HCT116 (cell line): ENCODE measurements at regions not wholly inside any gene's neighbourhood (a gene's known extent, or its start where the extent isn't known, plus 50 kb on each side); places are given as distances from the start of the nearest gene placed in this dataset.

ENCODE experiments used
- ATAC-seq: fragments of 200-7000 bp; cut with Tn5 transposase; 2 replicates; pipeline ENCODE4 v1.9.1; 2020; ENCODE audit warnings: mild to moderate bottlenecking, moderate library complexity
- BruUV-seq: library from RNA; stranded (reverse); fragments of 400-500 nt; replicated peaks from 2 replicates; lab custom pipeline; 2021; lab: Mats Ljungman, UMichigan
- CTCF ChIA-PET: fragments of 300-600 bp; sonication (Branson Sonifier 250); formaldehyde crosslinking; loops from one replicate; lab custom pipeline; 2021; ENCODE audit warnings: antibody characterized with exemption; lab: Charles Lee
- POLR2A ChIA-PET: fragments of 300-600, 350-600 bp; sonication (Branson Sonifier 250); formaldehyde crosslinking; loops from one replicate; lab custom pipeline; 2021; ENCODE audit warnings: antibody characterized with exemption; lab: Charles Lee
- RAD21 ChIA-PET, 2 experiments: fragments of 300-600 bp; sonication (Branson Sonifier 250); formaldehyde crosslinking; loops; one replicate each; lab custom pipeline; 2023; ENCODE audit warnings: low total read pairs in 2 of 2; ENCODE audit not compliant: uncharacterized antibody in 2 of 2, unreplicated experiment in 2 of 2, low non-redundant PET in 1 of 2; lab: Charles Lee
- DNase-seq: peaks from one replicate; pipeline ENCODE4 v3.0.0-alpha.2; 2010; ENCODE audit warnings: low read depth, low spot score
- H2AFZ ChIP-seq: fragments of 200-600 bp; shearing (Covaris generic), sonication (generic); 2 replicates; pipeline ENCODE4 v1.6.1; 2017; ENCODE audit warnings: low read depth, mixed run types, mixed read lengths, antibody characterized with exemption, low read length; ENCODE audit not compliant: poor library complexity, severe bottlenecking
- H3K27ac ChIP-seq: 2 replicates; pipeline ENCODE4 v1.5.1; 2012; ENCODE audit warnings: low read depth, low read length
- H3K27me3 ChIP-seq: fragments of 200-600 bp; sonication (generic); 2 replicates; pipeline ENCODE4 v1.6.1; 2016; ENCODE audit warnings: mixed run types, low read length, mixed read lengths; ENCODE audit not compliant: insufficient read depth
- H3K36me3 ChIP-seq, 2 experiments: fragments of 200-500 bp in 1 of 2; fragments of 200-600 bp in 1 of 2; sonication (Bioruptor generic) in 1 of 2; sonication (generic) in 1 of 2; 2 replicates each; pipeline versions ENCODE4 v1.5.1 to v1.6.1; 2014 to 2016; ENCODE audit warnings: low read length in 2 of 2, inconsistent platforms in 1 of 2, mixed read lengths in 1 of 2, mixed run types in 1 of 2; ENCODE audit not compliant: insufficient read depth in 2 of 2, control insufficient read depth in 1 of 2
- H3K4me1 ChIP-seq, 2 experiments: fragments of 200-600 bp in 1 of 2; sonication (generic) in 1 of 2; 2 replicates each; pipeline versions ENCODE4 v1.5.1 to v1.6.1; 2012 to 2017; ENCODE audit warnings: low read length in 2 of 2, inconsistent platforms in 1 of 2, mild to moderate bottlenecking in 1 of 2, mixed read lengths in 1 of 2, mixed run types in 1 of 2, moderate library complexity in 1 of 2; ENCODE audit not compliant: insufficient read depth in 2 of 2, control insufficient read depth in 1 of 2
- H3K4me2 ChIP-seq: fragments of 200-600 bp; sonication (generic); 2 replicates; pipeline ENCODE4 v1.6.1; 2017; ENCODE audit warnings: mixed run types, low read length, mixed read lengths
- H3K4me3 ChIP-seq, 2 experiments: fragments of 200-600 bp in 1 of 2; sonication (generic) in 1 of 2; replicated peaks in 1 of 2; 2 replicates each; pipeline ENCODE4 v1.5.1; 2011 to 2016; ENCODE audit warnings: low read length in 2 of 2, control low read depth in 1 of 2, low read depth in 1 of 2, mild to moderate bottlenecking in 1 of 2, mixed read lengths in 1 of 2, mixed run types in 1 of 2
- H3K79me2 ChIP-seq: fragments of 200-600 bp; sonication (generic); 2 replicates; pipeline ENCODE4 v1.6.1; 2017; ENCODE audit warnings: mild to moderate bottlenecking, mixed run types, low read length, moderate library complexity, mixed read lengths; ENCODE audit not compliant: insufficient read depth
- H3K9ac ChIP-seq: fragments of 200-600 bp; sonication (generic); 2 replicates; pipeline ENCODE4 v1.6.1; 2016; ENCODE audit warnings: low read length, mixed read lengths
- H3K9me2 ChIP-seq: fragments of 200-600 bp; sonication (generic), shearing (Covaris generic); 2 replicates; pipeline ENCODE4 v1.6.1; 2017; ENCODE audit warnings: mixed run types, mild to moderate bottlenecking, moderate library complexity; ENCODE audit not compliant: insufficient read depth
- H3K9me3 ChIP-seq, 2 experiments: fragments of 200-500 bp in 1 of 2; fragments of 200-600 bp in 1 of 2; sonication (Bioruptor generic) in 1 of 2; sonication (generic) in 1 of 2; 2 replicates each; pipeline ENCODE4 v1.6.1; 2014 to 2017; ENCODE audit warnings: low read length in 2 of 2, mixed read lengths in 2 of 2, inconsistent platforms in 1 of 2, low read depth in 1 of 2, mild to moderate bottlenecking in 1 of 2, mixed run types in 1 of 2, moderate library complexity in 1 of 2; ENCODE audit not compliant: control insufficient read depth in 1 of 2, insufficient read depth in 1 of 2
- H4K20me1 ChIP-seq: fragments of 200-600 bp; sonication (generic), shearing (Covaris generic); 2 replicates; pipeline ENCODE4 v1.6.1; 2017; ENCODE audit warnings: mixed run types, mild to moderate bottlenecking, moderate library complexity; ENCODE audit not compliant: insufficient read depth
- CBX3 ChIP-seq: IDR thresholded peaks from 2 replicates; pipeline ENCODE4 v1.6.1; 2012; ENCODE audit warnings: low read depth
- EZH2 ChIP-seq: fragments of 200-600 bp; sonication (generic); IDR thresholded peaks from 2 replicates; pipeline ENCODE4 v1.6.1; 2017; ENCODE audit warnings: antibody characterized with exemption, mixed run types
- JUND ChIP-seq: IDR thresholded peaks from 2 replicates; pipeline ENCODE4 v1.6.1; 2012
- MAX ChIP-seq: IDR thresholded peaks from 2 replicates; pipeline ENCODE4 v1.6.1; 2012
- POLR2AphosphoS5 ChIP-seq: IDR thresholded peaks from 2 replicates; pipeline ENCODE4 v1.6.1; 2011; ENCODE audit warnings: mild to moderate bottlenecking, low read depth, low read length, moderate library complexity
- REST ChIP-seq: IDR thresholded peaks from 2 replicates; pipeline ENCODE4 v1.6.1; 2012; ENCODE audit warnings: low read depth
- SIN3A ChIP-seq: IDR thresholded peaks from 2 replicates; pipeline ENCODE4 v1.6.1; 2012; ENCODE audit warnings: low read depth
- SRF ChIP-seq: IDR thresholded peaks from 2 replicates; pipeline ENCODE4 v1.6.1; 2012; ENCODE audit warnings: low read depth
- TCF7L2 ChIP-seq: IDR thresholded peaks from 2 replicates; pipeline ENCODE4 v1.7.0; 2011; ENCODE audit warnings: borderline replicate concordance, inconsistent platforms; ENCODE audit not compliant: insufficient read depth, insufficient read length; ENCODE audit errors: extremely low read depth
- YY1 ChIP-seq: IDR thresholded peaks from 2 replicates; pipeline ENCODE4 v1.6.1; 2011; ENCODE audit warnings: low read length, low read depth, moderate library complexity, mild to moderate bottlenecking; ENCODE audit not compliant: insufficient replicate concordance; ENCODE audit errors: extremely low read depth
- ZNF274 ChIP-seq: fragments of 200-500 bp; sonication (Bioruptor generic); IDR thresholded peaks from 2 replicates; pipeline ENCODE4 v1.6.1; 2014; ENCODE audit warnings: mild to moderate bottlenecking, low read depth, low read length, inconsistent platforms
- intact Hi-C: fragments of 100-400 bp; cut with micrococcal nuclease; formaldehyde crosslinking; loops from 2 replicates; pipeline ENCODE4 v1.10.0; 2022
- TF ChIP-seq, protein P1 (sequence below): IDR thresholded peaks from 2 replicates; pipeline ENCODE4 v1.6.1; 2011; ENCODE audit warnings: mild to moderate bottlenecking, low read length, moderate library complexity; ENCODE audit not compliant: insufficient replicate concordance; ENCODE audit errors: extremely low read depth
- TF ChIP-seq, protein P2 (sequence below), 3 experiments: fragments of 200-600 bp in 1 of 3; sonication (generic) in 1 of 3; IDR thresholded peaks in 2 of 3; conservative IDR thresholded peaks in 1 of 3; 2 replicates each; pipeline ENCODE4 v1.5.1; 2012 to 2017; ENCODE audit warnings: low read depth in 2 of 3, low read length in 2 of 3, antibody characterized with exemption in 1 of 3, borderline replicate concordance in 1 of 3, control low read depth in 1 of 3, mild to moderate bottlenecking in 1 of 3, mixed read lengths in 1 of 3, mixed run types in 1 of 3, moderate library complexity in 1 of 3; ENCODE audit not compliant: insufficient read depth in 1 of 3

DNA sequence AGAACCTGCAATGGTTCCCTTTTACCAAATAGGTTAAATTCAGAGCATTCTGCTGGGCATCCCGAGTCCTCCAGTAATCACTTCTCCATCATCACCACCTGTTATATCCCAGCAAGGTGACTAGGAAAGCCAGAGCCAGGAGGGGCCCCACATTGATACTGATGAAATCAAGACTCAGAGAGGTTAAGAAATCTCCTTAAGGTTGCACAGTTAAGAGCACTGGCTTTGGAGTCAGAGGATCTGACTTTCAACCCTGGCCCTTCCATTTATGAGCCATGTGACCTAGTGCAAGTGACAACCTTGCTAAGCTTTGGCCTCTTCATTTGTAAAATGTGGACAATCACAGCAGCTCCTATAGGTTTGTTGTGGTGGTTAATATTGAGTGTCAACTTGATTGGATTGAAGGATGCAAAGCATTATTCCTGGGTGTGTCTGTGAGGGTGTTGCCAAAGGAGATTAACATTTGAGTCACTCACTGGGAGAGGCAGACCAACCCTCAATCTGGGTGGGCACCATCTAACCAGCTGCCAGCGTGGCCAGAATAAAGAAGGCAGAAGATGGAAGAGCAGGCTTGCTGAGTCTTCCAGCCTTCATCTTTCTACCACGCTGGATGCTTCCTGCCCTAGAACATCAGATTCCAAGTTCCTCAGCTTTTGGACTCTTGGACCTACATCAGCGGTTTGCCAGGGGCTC lies 194.2 kb upstream of the ASIC2 start:
- no peak overlapping the region for H3K4me2 ChIP-seq
- BruUV-seq: no TSS peak

More for the DNA sequence above, 194.2 kb upstream of the ASIC2 start:
- Histone ChIP-seq H3K9me2 (no peaks in the 10 kb centered on the region), H4K20me1 (no peaks in the 10 kb centered on the region), H3K27ac (no peak overlapping the region), H3K36me3 (no peaks in the 10 kb centered on the region), H3K4me1 (no peaks in the 10 kb centered on the region), H3K9me3 (peaks cover 0 to 7% of the 10 kb centered on the region in 2 experiments; a peak in 2 of 4 replicates), H3K27me3 (0 out of 2 replicates have a peak, but pooled peaks cover 2% of the 10 kb centered on the region), H3K4me3 (no peak overlapping the region), H3K79me2 (no peaks in the 10 kb centered on the region), H2AFZ (no peak overlapping the region), H3K9ac (no peak overlapping the region)
- DNase-seq (no peak), ATAC-seq (no peak)
- TF ChIP-seq SIN3A (no peak), JUND (no peak), POLR2AphosphoS5 (no peak), TCF7L2 (no peak), REST (no peak), EZH2 (no peak), SRF (no peak), MAX (no peak), ZNF274 (no peak), CBX3 (no peak), YY1 (no peak)
- TF ChIP-seq, protein P1, sequence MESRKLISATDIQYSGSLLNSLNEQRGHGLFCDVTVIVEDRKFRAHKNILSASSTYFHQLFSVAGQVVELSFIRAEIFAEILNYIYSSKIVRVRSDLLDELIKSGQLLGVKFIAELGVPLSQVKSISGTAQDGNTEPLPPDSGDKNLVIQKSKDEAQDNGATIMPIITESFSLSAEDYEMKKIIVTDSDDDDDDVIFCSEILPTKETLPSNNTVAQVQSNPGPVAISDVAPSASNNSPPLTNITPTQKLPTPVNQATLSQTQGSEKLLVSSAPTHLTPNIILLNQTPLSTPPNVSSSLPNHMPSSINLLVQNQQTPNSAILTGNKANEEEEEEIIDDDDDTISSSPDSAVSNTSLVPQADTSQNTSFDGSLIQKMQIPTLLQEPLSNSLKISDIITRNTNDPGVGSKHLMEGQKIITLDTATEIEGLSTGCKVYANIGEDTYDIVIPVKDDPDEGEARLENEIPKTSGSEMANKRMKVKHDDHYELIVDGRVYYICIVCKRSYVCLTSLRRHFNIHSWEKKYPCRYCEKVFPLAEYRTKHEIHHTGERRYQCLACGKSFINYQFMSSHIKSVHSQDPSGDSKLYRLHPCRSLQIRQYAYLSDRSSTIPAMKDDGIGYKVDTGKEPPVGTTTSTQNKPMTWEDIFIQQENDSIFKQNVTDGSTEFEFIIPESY: no peak
- TF ChIP-seq, protein P2, sequence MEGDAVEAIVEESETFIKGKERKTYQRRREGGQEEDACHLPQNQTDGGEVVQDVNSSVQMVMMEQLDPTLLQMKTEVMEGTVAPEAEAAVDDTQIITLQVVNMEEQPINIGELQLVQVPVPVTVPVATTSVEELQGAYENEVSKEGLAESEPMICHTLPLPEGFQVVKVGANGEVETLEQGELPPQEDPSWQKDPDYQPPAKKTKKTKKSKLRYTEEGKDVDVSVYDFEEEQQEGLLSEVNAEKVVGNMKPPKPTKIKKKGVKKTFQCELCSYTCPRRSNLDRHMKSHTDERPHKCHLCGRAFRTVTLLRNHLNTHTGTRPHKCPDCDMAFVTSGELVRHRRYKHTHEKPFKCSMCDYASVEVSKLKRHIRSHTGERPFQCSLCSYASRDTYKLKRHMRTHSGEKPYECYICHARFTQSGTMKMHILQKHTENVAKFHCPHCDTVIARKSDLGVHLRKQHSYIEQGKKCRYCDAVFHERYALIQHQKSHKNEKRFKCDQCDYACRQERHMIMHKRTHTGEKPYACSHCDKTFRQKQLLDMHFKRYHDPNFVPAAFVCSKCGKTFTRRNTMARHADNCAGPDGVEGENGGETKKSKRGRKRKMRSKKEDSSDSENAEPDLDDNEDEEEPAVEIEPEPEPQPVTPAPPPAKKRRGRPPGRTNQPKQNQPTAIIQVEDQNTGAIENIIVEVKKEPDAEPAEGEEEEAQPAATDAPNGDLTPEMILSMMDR (IDR thresholded peaks at IDR 0.05 in 2 of 3, conservative IDR thresholded peaks at IDR 0.05 in 1 of 3; ENCODE audit: borderline replicate concordance in 1 of 3, insufficient read depth in 1 of 3, low read depth in 2 of 3, low read length in 2 of 3): no peak
- intact Hi-C loops: no loop called here
- ChIA-PET RAD21 (no interaction called here), POLR2A (no interaction called here), CTCF (no interaction called here)
